GM21737 (cell line): ENCODE measurements at regions not wholly inside any gene's neighbourhood (a gene's known extent, or its start where the extent isn't known, plus 50 kb on each side); places are given as distances from the start of the nearest gene placed in this dataset.

Experiments used
- ATAC-seq: cut with Tn5 transposase; IDR thresholded peaks from one replicate; pipeline ENCODE4 v1.9.1; 2021; ENCODE audit warnings: mild to moderate bottlenecking, moderate library complexity; ENCODE audit not compliant: unreplicated experiment

GRCh38 chr11:130707217-130707616 is 209.1 kb downstream of the SNX19 start:
- no peak for ATAC-seq

- no peak for ATAC-seq
Observed at GRCh38 chr11:130709531-130709930, 206.7 kb downstream of the SNX19 start.

- ATAC-seq = no peak
Observed at GRCh38 chr11:130710021-130710420, 206.3 kb downstream of the SNX19 start.

- no peak for ATAC-seq
Observed at GRCh38 chr11:130710497-130711012, 205.7 kb downstream of the SNX19 start.

GRCh38 chr11:130711193-130711592 is 205.1 kb downstream of the SNX19 start:
- no peak for ATAC-seq

- ATAC-seq = no peak
Observed at GRCh38 chr11:130712480-130712879, 203.8 kb downstream of the SNX19 start.

- ATAC-seq = no peak
Observed at GRCh38 chr11:130715085-130715876, 201.0 kb downstream of the SNX19 start.

- ATAC-seq = no peak
Observed at GRCh38 chr11:130715877-130716220, 200.4 kb downstream of the SNX19 start.

GRCh38 chr11:130718120-130718519 is 198.2 kb downstream of the SNX19 start:
- ATAC-seq = no peak

- ATAC-seq = no peak
Observed at GRCh38 chr11:130719220-130719915, 196.9 kb downstream of the SNX19 start.

- no peak for ATAC-seq
Observed at GRCh38 chr11:130720232-130721022, 195.9 kb downstream of the SNX19 start.

- no peak for ATAC-seq
Observed at GRCh38 chr11:130721023-130721681, 195.1 kb downstream of the SNX19 start.

GRCh38 chr11:130721736-130722135 is 194.5 kb downstream of the SNX19 start:
- ATAC-seq = no peak

- ATAC-seq = no peak
Observed at GRCh38 chr11:130722401-130722800, 193.9 kb downstream of the SNX19 start.

GRCh38 chr11:130725421-130726233 is 190.7 kb downstream of the SNX19 start:
- ATAC-seq = no peak

- ATAC-seq = no peak
Observed at GRCh38 chr11:130726234-130727037, 189.8 kb downstream of the SNX19 start.

- no peak for ATAC-seq
Observed at GRCh38 chr11:130727157-130728119, 188.8 kb downstream of the SNX19 start.
